ENCODE measurements at regions not wholly inside any gene's neighbourhood (a gene's known extent, or its start where the extent isn't known, plus 50 kb on each side); places are given as distances from the start of the nearest gene placed in this dataset.
"Not testable (repeated sequence)": the region's sequence is repeated elsewhere in the genome, so short reads cannot be mapped to it uniquely, and the experiment has no call there.

DNA sequence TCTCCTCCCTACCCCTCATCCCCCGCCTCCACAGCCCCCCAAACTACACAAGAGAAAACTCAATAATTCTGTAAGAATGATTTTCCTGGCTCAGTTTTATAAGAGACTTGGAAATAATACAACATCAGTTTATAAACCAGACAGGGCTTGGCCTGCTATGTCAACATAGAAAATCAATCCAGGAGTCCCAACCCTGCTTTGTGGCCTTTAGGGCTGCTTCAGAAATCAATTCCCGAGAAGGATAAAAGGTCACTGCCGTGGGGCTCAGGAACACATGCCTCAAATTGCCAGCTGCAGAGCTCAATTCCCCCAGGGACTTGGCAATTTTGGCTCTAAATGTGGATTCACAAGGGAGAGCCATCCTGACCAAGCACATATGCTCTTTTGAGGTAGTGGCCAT lies 520.8 kb downstream of the TTLL7 start:
- H3K9me3 ChIP-seq; H3K27me3 ChIP-seq; H3K36me3 ChIP-seq; DNase-seq; H3K4me3 ChIP-seq; H3K27ac ChIP-seq; H3K4me1 ChIP-seq; in situ Hi-C loops (cut with MboI; ENCODE audit: low pct_ligation_motif_present in 1 of 4, low pct_unique_long_range_greater_than_20kb in 1 of 4, low sequenced_read_pairs in 3 of 4); intact Hi-C loops (cut with DNase I; ENCODE audit: low total_unique reads): not testable (repeated sequence)
- 41% methylated on average over 3 of the region's 3 CpGs; no CpG with 5 or more reads in 1 of the 2 donors for WGBS, 2 donors (ENCODE audit: low coverage in 1 of 2)

DNA sequence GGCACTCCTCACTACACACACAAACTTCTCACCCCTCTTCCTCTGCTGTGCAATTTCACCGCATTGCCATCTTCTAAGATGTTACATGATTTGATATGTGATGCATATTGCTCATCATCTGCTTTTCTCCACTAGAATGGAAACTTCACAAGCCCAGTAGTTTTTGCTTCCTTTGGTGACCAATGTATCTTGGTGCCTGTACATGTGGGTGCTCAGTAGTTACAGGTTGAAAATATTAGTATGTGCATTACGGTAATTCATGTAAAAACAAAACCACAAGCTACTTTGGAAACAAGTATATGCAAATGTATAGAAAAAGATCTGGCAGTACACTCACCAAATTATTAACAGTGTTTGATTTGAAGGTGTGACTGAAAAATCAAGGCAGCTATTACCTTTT lies 522.4 kb downstream of the TTLL7 start:
- H3K27ac ChIP-seq; H3K36me3 ChIP-seq; H3K4me1 ChIP-seq; H3K27me3 ChIP-seq; H3K9me3 ChIP-seq; intact Hi-C loops (cut with DNase I; ENCODE audit: low total_unique reads); in situ Hi-C loops (cut with MboI; ENCODE audit: low pct_ligation_motif_present in 1 of 4, low pct_unique_long_range_greater_than_20kb in 1 of 4, low sequenced_read_pairs in 3 of 4); DNase-seq; H3K4me3 ChIP-seq: not testable (repeated sequence)
- 69 to 80% methylated on average over 1 to 2 of the region's 2 CpGs for WGBS, 2 donors (ENCODE audit: low coverage in 1 of 2)

DNA sequence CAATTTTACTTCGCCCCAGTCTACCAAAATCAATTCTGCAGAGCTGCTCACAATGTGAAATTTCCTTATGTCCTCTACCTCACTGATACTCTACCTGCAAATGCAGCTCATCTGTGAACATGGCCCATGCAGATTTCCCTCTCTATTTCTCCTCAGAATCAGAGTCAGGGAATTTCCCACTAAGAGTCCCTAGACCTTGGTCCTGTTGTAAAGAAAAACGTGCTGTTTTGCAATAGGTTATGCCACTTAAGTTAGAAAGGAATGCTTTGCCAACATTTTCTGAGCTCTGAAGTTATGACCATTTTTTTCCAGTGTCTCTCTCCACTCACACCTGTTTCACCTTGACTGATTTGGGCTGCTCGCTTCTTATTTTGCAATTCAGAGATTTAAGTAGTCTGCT lies 524.0 kb downstream of the TTLL7 start:
- intact Hi-C loops (cut with DNase I; ENCODE audit: low total_unique reads); H3K9me3 ChIP-seq; H3K4me1 ChIP-seq; H3K27me3 ChIP-seq; H3K4me3 ChIP-seq; H3K36me3 ChIP-seq; H3K27ac ChIP-seq; in situ Hi-C loops (cut with MboI; ENCODE audit: low pct_ligation_motif_present in 1 of 4, low pct_unique_long_range_greater_than_20kb in 1 of 4, low sequenced_read_pairs in 3 of 4); DNase-seq: not testable (repeated sequence)
- 73 to 74% methylated on average over 3 of the region's 3 CpGs for WGBS, 2 donors (ENCODE audit: low coverage in 1 of 2)

DNA sequence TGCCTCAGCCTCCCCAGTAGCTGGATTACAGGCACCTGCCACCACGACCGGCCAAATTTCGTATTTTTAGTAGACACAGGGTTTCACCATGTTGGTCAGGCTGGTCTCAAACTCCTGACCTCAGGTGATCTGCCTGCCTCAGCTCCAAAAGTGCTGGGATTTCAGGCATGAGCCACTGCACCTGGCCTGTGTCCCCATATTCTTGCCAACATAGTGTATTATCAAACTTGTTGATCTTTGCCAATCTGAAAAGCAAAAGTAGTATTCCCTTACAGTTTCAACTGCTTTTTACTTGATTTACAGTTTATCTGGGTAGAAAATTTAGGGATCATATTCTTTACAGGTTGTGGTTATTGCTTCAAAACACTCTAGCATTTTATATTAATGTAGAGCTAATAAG lies 524.9 kb downstream of the TTLL7 start:
- intact Hi-C loops (cut with DNase I; ENCODE audit: low total_unique reads); H3K27ac ChIP-seq; H3K27me3 ChIP-seq; H3K36me3 ChIP-seq; H3K4me1 ChIP-seq; H3K4me3 ChIP-seq; H3K9me3 ChIP-seq; DNase-seq; in situ Hi-C loops (cut with MboI; ENCODE audit: low pct_ligation_motif_present in 1 of 4, low pct_unique_long_range_greater_than_20kb in 1 of 4, low sequenced_read_pairs in 3 of 4): not testable (repeated sequence)
- 83 to 95% methylated on average over 3 of the region's 3 CpGs for WGBS, 2 donors (ENCODE audit: low coverage in 1 of 2)

DNA sequence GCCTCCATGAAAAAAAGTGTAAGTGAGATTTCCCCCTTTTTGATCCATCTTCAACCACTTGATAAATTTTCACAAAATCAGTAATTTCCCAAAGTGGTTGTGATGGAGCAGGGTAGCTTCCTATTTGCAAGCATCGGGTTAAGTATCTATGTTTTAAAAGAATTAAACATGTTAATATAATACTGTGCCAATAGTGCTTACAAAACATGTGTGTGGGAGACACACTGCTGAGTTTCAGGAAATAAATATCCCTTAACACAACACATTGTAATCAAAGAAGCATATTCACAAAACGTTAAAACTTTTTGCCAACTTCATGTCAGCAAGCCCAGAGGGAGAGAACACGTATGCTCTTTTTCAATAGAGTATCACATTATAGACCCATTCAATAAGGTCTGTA lies 526.9 kb downstream of the TTLL7 start:
- H3K4me1 ChIP-seq; intact Hi-C loops (cut with DNase I; ENCODE audit: low total_unique reads); H3K9me3 ChIP-seq; H3K36me3 ChIP-seq; H3K27ac ChIP-seq; H3K27me3 ChIP-seq; H3K4me3 ChIP-seq; in situ Hi-C loops (cut with MboI; ENCODE audit: low pct_ligation_motif_present in 1 of 4, low pct_unique_long_range_greater_than_20kb in 1 of 4, low sequenced_read_pairs in 3 of 4); DNase-seq: not testable (repeated sequence)
- WGBS, 2 donors (ENCODE audit: low coverage in 1 of 2): 50 to 72% methylated on average over 1 to 3 of the region's 3 CpGs

DNA sequence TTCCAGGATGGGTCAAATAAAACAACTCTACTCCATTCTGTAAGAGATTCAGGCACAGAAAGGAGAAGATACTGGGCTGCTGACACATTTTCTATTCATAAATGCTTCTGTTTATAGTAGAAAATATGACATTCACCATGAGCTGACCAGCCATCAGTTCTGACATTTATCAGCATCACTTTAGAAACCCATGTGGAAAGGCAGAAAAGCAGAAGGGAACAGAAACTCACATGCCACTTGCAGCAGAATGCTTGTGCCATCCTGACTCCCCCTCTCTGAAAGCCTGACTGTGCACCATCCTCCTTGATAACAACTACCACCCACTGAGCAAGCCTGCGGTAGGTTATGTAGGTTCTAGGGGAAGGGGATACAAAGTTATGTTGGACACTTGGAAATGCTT lies 527.7 kb downstream of the TTLL7 start:
- WGBS, 2 donors (ENCODE audit: low coverage in 1 of 2): 88% methylated on average over 1 of the region's 1 CpG; no CpG with 5 or more reads in 1 of the 2 donors
- H3K27ac ChIP-seq; H3K27me3 ChIP-seq; H3K36me3 ChIP-seq; H3K4me3 ChIP-seq; in situ Hi-C loops (cut with MboI; ENCODE audit: low pct_ligation_motif_present in 1 of 4, low pct_unique_long_range_greater_than_20kb in 1 of 4, low sequenced_read_pairs in 3 of 4); intact Hi-C loops (cut with DNase I; ENCODE audit: low total_unique reads); H3K9me3 ChIP-seq; DNase-seq; H3K4me1 ChIP-seq: not testable (repeated sequence)

DNA sequence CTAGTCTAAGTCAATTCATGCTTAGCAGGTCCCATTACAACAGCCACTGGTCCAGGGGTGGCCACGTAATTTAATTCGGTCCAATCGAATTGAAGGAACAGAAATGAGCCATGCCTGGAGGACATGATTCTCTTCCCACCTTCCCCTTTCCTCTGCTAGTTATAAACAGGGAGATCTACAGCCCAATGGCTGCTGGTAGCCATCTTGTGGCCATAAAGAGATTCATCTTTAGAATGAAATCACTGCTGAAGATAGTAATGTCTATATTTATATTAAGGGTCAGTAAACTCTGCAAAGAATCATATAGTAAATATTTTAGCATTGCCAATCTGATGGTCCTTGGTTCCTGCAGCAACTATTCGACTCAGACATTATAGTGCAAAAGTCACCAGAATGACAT lies 530.6 kb downstream of the TTLL7 start:
- H3K9me3 ChIP-seq; H3K36me3 ChIP-seq; DNase-seq; in situ Hi-C loops (cut with MboI; ENCODE audit: low pct_ligation_motif_present in 1 of 4, low pct_unique_long_range_greater_than_20kb in 1 of 4, low sequenced_read_pairs in 3 of 4); H3K4me3 ChIP-seq; intact Hi-C loops (cut with DNase I; ENCODE audit: low total_unique reads); H3K27me3 ChIP-seq; H3K4me1 ChIP-seq; H3K27ac ChIP-seq: not testable (repeated sequence)
- 93 to 100% methylated on average over 3 to 4 of the region's 4 CpGs for WGBS, 2 donors (ENCODE audit: low coverage in 1 of 2)

DNA sequence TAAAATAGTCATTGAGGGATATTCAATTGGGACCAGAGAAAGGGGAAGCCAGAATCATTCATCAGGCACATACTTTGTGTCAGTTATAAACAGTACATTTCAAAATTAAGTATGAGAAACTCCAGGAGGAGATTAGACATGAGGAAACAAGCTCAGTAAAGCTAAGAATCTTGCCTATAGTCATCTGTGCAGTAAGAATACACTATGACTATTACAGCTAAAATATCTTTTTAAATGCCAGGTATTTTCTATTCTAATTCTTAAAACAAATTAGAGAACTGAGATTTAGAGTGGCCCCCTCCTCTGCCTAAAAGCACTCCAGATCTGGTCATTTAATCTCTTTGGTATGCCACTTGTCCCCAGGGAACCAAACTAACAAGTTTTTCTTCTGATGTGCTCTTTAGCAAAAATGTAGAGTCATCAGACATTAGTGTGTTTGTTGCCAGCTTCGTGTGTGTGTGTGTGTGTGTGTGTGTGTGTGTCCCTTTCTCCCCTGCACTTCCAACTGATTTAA lies 541.1 kb downstream of the TTLL7 start:
- H3K4me3 ChIP-seq; H3K27me3 ChIP-seq; intact Hi-C loops (cut with DNase I; ENCODE audit: low total_unique reads); DNase-seq; H3K9me3 ChIP-seq; H3K27ac ChIP-seq; in situ Hi-C loops (cut with MboI; ENCODE audit: low pct_ligation_motif_present in 1 of 4, low pct_unique_long_range_greater_than_20kb in 1 of 4, low sequenced_read_pairs in 3 of 4); H3K4me1 ChIP-seq; H3K36me3 ChIP-seq: not testable (repeated sequence)
- WGBS, 2 donors (ENCODE audit: low coverage in 1 of 2): 55% methylated on average over 1 of the region's 1 CpG; no CpG with 5 or more reads in 1 of the 2 donors

DNA sequence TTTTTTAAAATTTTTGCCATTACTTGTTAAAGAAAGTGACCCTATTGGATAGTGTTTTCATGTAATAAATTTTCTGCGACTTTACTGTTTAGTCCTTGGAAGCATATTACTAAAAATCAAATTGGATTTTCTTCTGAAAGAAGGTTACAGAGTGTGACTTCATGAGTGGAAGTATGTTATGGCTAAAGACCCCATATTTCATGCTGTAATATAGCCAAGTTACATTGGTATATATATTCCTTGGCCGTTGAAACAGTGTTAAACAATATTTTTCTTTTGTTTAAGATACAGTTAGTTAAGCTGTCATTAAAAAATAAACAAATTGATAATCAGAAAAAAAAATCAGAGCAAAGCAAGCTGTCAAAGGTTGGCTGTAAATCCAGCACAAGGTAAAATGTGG lies 541.7 kb downstream of the TTLL7 start:
- H3K27ac ChIP-seq; H3K4me1 ChIP-seq; H3K36me3 ChIP-seq; H3K27me3 ChIP-seq; intact Hi-C loops (cut with DNase I; ENCODE audit: low total_unique reads); H3K4me3 ChIP-seq; DNase-seq; H3K9me3 ChIP-seq; in situ Hi-C loops (cut with MboI; ENCODE audit: low pct_ligation_motif_present in 1 of 4, low pct_unique_long_range_greater_than_20kb in 1 of 4, low sequenced_read_pairs in 3 of 4): not testable (repeated sequence)
- 63 to 73% methylated on average over 2 of the region's 2 CpGs for WGBS, 2 donors (ENCODE audit: low coverage in 1 of 2)

DNA sequence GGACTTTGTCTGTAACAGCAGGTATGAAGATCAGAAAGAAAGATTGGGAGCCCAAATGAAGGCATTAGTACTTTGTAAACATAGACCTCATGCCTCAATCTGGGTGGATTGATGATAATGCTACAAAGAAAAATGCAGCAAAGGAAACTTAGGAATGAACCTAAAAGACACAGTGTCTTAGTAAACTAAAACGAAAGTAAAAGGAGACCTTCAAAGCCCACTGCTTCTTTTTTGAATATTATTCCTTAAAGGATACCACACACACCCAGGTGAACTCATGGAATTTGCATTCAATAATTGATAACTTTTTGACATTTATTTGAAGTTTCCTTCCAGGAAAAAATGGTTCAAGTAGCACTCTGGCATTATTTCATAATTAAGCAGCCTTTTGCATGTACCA lies 543.2 kb downstream of the TTLL7 start:
- H3K36me3 ChIP-seq; H3K4me3 ChIP-seq; H3K27me3 ChIP-seq; DNase-seq; intact Hi-C loops (cut with DNase I; ENCODE audit: low total_unique reads); H3K4me1 ChIP-seq; H3K27ac ChIP-seq; in situ Hi-C loops (cut with MboI; ENCODE audit: low pct_ligation_motif_present in 1 of 4, low pct_unique_long_range_greater_than_20kb in 1 of 4, low sequenced_read_pairs in 3 of 4); H3K9me3 ChIP-seq: not testable (repeated sequence)
- 23 to 33% methylated on average over 1 of the region's 1 CpG for WGBS, 2 donors (ENCODE audit: low coverage in 1 of 2)

DNA sequence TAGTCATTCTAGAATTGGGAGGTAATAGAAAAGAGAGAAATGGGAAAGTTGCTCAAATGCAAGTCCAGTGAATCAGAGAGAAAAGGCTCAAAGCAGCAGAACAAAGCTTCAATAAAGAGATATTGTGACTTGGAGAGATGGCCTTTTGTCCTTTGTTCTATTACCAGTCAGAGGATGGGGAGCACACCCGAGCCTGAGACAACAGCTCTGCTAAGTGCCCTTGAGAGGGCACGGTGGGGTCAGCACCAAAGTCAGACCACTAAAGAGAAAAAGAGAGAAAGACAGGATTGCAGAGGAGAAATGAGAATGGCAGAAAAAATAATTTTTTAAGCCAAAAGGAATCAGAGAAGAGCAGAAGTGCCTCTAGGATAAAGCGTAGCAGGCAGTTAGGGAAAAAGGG lies 553.1 kb downstream of the TTLL7 start:
- WGBS, 2 donors (ENCODE audit: low coverage in 1 of 2): 68% methylated on average over 3 of the region's 3 CpGs; no CpG with 5 or more reads in 1 of the 2 donors
- H3K9me3 ChIP-seq; H3K36me3 ChIP-seq; in situ Hi-C loops (cut with MboI; ENCODE audit: low pct_ligation_motif_present in 1 of 4, low pct_unique_long_range_greater_than_20kb in 1 of 4, low sequenced_read_pairs in 3 of 4); H3K27me3 ChIP-seq; H3K4me1 ChIP-seq; H3K27ac ChIP-seq; H3K4me3 ChIP-seq; DNase-seq; intact Hi-C loops (cut with DNase I; ENCODE audit: low total_unique reads): not testable (repeated sequence)
